ENCODE measurements at regions not wholly inside any gene's neighbourhood (a gene's known extent, or its start where the extent isn't known, plus 50 kb on each side); places are given as distances from the start of the nearest gene placed in this dataset.

GRCh38 chr14:84262932-84263331 is 1267.0 kb upstream of the FLRT2 start:
- no peak overlapping the region for H2AFZ ChIP-seq (ENCODE audit: low read depth)
- H3K27me3 ChIP-seq (ENCODE audit: insufficient read depth, low read depth), result no peaks in the 10 kb centered on the region
- no peak overlapping the region for H3K27ac ChIP-seq
- H4K20me1 ChIP-seq (ENCODE audit: insufficient read depth), result no peaks in the 10 kb centered on the region
- no peaks in the 10 kb centered on the region for H3K4me1 ChIP-seq (ENCODE audit: low read depth, poor library complexity, severe bottlenecking)
- TF ChIP-seq CTCF (conservative IDR thresholded peaks at IDR 0.05; ENCODE audit: low read depth, low read length), result no peak
- no peak overlapping the region for H3K4me3 ChIP-seq (IDR thresholded peaks at IDR 0.05; ENCODE audit: insufficient read depth, low read depth, low read length)
- H3K36me3 ChIP-seq (ENCODE audit: insufficient read depth), result no peaks in the 10 kb centered on the region
- no peaks in the 10 kb centered on the region for H3K79me2 ChIP-seq (ENCODE audit: insufficient read depth, low read depth)
- H3K4me2 ChIP-seq, result no peak overlapping the region
- H3K9ac ChIP-seq, result no peak overlapping the region

GRCh38 chr14:84272290-84272721 is 1257.6 kb upstream of the FLRT2 start:
- Histone ChIP-seq H3K4me1 (ENCODE audit: low read depth, poor library complexity, severe bottlenecking) (no peaks in the 10 kb centered on the region), H3K27me3 (ENCODE audit: insufficient read depth, low read depth) (no peaks in the 10 kb centered on the region), H3K79me2 (ENCODE audit: insufficient read depth, low read depth) (no peaks in the 10 kb centered on the region), H3K27ac (no peak overlapping the region), H4K20me1 (ENCODE audit: insufficient read depth) (no peaks in the 10 kb centered on the region), H3K4me3 (IDR thresholded peaks at IDR 0.05; ENCODE audit: insufficient read depth, low read depth, low read length) (no peak overlapping the region), H3K9ac (no peak overlapping the region), H2AFZ (ENCODE audit: low read depth) (no peak overlapping the region), H3K4me2 (no peak overlapping the region), H3K36me3 (ENCODE audit: insufficient read depth) (no peaks in the 10 kb centered on the region)
- no peak for TF ChIP-seq CTCF (conservative IDR thresholded peaks at IDR 0.05; ENCODE audit: low read depth, low read length)

- Histone ChIP-seq H3K27ac (no peak overlapping the region), H3K4me1 (ENCODE audit: low read depth, poor library complexity, severe bottlenecking) (no peaks in the 10 kb centered on the region), H3K36me3 (ENCODE audit: insufficient read depth) (no peaks in the 10 kb centered on the region), H2AFZ (ENCODE audit: low read depth) (no peak overlapping the region), H3K4me2 (no peak overlapping the region), H4K20me1 (ENCODE audit: insufficient read depth) (no peaks in the 10 kb centered on the region), H3K27me3 (ENCODE audit: insufficient read depth, low read depth) (no peaks in the 10 kb centered on the region), H3K9ac (no peak overlapping the region), H3K79me2 (ENCODE audit: insufficient read depth, low read depth) (no peaks in the 10 kb centered on the region), H3K4me3 (IDR thresholded peaks at IDR 0.05; ENCODE audit: insufficient read depth, low read depth, low read length) (no peak overlapping the region)
- TF ChIP-seq CTCF (conservative IDR thresholded peaks at IDR 0.05; ENCODE audit: low read depth, low read length), result no peak
Measured at GRCh38 chr14:84273181-84273580, 1256.8 kb upstream of the FLRT2 start.

- Histone ChIP-seq H3K9ac (no peak overlapping the region), H3K4me3 (IDR thresholded peaks at IDR 0.05; ENCODE audit: insufficient read depth, low read depth, low read length) (no peak overlapping the region), H3K36me3 (ENCODE audit: insufficient read depth) (no peaks in the 10 kb centered on the region), H3K27ac (no peak overlapping the region), H3K79me2 (ENCODE audit: insufficient read depth, low read depth) (no peaks in the 10 kb centered on the region), H3K4me2 (no peak overlapping the region; the same call in 1 of the 2 replicates), H4K20me1 (ENCODE audit: insufficient read depth) (no peaks in the 10 kb centered on the region), H2AFZ (ENCODE audit: low read depth) (no peak overlapping the region), H3K4me1 (ENCODE audit: low read depth, poor library complexity, severe bottlenecking) (no peaks in the 10 kb centered on the region), H3K27me3 (ENCODE audit: insufficient read depth, low read depth) (no peaks in the 10 kb centered on the region)
- TF ChIP-seq CTCF (conservative IDR thresholded peaks at IDR 0.05; ENCODE audit: low read depth, low read length), result no peak
Measured at GRCh38 chr14:84282618-84283017, 1247.3 kb upstream of the FLRT2 start.
